ENCODE measurements at regions not wholly inside any gene's neighbourhood (a gene's known extent, or its start where the extent isn't known, plus 50 kb on each side); places are given as distances from the start of the nearest gene placed in this dataset.

DNA sequence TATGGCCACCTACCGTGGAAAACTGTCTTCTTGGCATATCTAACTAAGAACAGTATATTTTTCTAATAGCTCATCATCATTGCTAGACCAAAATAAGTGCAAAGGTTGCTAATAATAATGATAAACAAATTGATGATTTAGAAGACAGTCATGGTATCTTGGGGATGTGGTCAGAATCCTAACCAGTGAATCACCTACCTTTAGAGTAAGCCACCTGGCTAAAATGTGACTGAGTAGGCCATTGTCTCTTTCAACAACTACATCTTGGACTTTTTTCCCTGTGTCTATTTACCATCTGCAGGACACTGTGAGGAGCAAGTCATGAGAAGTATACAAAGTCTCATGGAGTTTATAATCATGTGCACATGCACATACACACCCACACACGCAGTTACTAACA, 273.5 kb upstream of the SEMA6D start:
- TF ChIP-seq, protein P1, sequence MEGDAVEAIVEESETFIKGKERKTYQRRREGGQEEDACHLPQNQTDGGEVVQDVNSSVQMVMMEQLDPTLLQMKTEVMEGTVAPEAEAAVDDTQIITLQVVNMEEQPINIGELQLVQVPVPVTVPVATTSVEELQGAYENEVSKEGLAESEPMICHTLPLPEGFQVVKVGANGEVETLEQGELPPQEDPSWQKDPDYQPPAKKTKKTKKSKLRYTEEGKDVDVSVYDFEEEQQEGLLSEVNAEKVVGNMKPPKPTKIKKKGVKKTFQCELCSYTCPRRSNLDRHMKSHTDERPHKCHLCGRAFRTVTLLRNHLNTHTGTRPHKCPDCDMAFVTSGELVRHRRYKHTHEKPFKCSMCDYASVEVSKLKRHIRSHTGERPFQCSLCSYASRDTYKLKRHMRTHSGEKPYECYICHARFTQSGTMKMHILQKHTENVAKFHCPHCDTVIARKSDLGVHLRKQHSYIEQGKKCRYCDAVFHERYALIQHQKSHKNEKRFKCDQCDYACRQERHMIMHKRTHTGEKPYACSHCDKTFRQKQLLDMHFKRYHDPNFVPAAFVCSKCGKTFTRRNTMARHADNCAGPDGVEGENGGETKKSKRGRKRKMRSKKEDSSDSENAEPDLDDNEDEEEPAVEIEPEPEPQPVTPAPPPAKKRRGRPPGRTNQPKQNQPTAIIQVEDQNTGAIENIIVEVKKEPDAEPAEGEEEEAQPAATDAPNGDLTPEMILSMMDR (conservative IDR thresholded peaks at IDR 0.05; ENCODE audit: low read depth, low read length): no peak
- TF ChIP-seq EZH2 (IDR thresholded peaks at IDR 0.05; ENCODE audit: borderline replicate concordance, low read depth, low read length, poor library complexity, severe bottlenecking): no peak
